CD4-positive, alpha-beta T cell (primary cell): ENCODE measurements at regions not wholly inside any gene's neighbourhood (a gene's known extent, or its start where the extent isn't known, plus 50 kb on each side); places are given as distances from the start of the nearest gene placed in this dataset.

Experiments
- ATAC-seq: fragments of 200-7000 bp; cut with Tn5 transposase; one replicate; pipeline ENCODE4 v1.10.0; 2022; ENCODE audit warnings: mild to moderate bottlenecking; ENCODE audit not compliant: poor library complexity
- CTCF ChIA-PET: fragments of 350-600 bp; sonication (Branson Sonifier 250); formaldehyde crosslinking; loops from one replicate; lab custom pipeline; 2021; ENCODE audit warnings: antibody characterized with exemption, inconsistent platforms; lab: Charles Lee
- POLR2A ChIA-PET: fragments of 350-600 bp; sonication (Branson Sonifier 250); formaldehyde crosslinking; loops from one replicate; lab custom pipeline; 2021; ENCODE audit warnings: antibody characterized with exemption, inconsistent platforms; lab: Charles Lee
- DNase-seq, 14 experiments: peaks; one replicate each; pipeline ENCODE4 v3.0.0-alpha.2; 2013 to 2020; ENCODE audit warnings: mixed read lengths in 2 of 14
- H3K27ac ChIP-seq, 2 donors: one replicate each; pipeline versions ENCODE4 v1.5.1 to v1.7.0; 2013; ENCODE audit warnings: low read length in 2 of 2, low read depth in 1 of 2, mild to moderate bottlenecking in 1 of 2
- H3K27me3 ChIP-seq, 2 experiments: 1 replicate in 1 of 2; 2 replicates in 1 of 2; pipeline versions ENCODE4 v1.6.1 to v1.7.0; 2013; ENCODE audit warnings: low read length in 2 of 2, control low read depth in 1 of 2, mild to moderate bottlenecking in 1 of 2, moderate library complexity in 1 of 2; ENCODE audit not compliant: insufficient read depth in 2 of 2, control insufficient read depth in 1 of 2
- H3K36me3 ChIP-seq: one replicate; pipeline ENCODE4 v1.6.1; 2013; ENCODE audit warnings: low read length, control low read depth; ENCODE audit not compliant: insufficient read depth
- H3K4me1 ChIP-seq: one replicate; pipeline ENCODE4 v1.6.1; 2013; ENCODE audit warnings: low read length, control low read depth; ENCODE audit not compliant: insufficient read depth
- H3K4me3 ChIP-seq: one replicate; pipeline ENCODE4 v1.5.1; 2013; ENCODE audit warnings: mild to moderate bottlenecking, low read length, moderate library complexity
- H3K9me3 ChIP-seq, 2 experiments: 1 replicate in 1 of 2; 2 replicates in 1 of 2; pipeline versions ENCODE4 v1.6.1 to v1.7.0; 2013; ENCODE audit warnings: low read length in 2 of 2, mild to moderate bottlenecking in 2 of 2, control low read depth in 1 of 2, moderate library complexity in 1 of 2; ENCODE audit not compliant: control insufficient read depth in 1 of 2, insufficient read depth in 1 of 2
- H3K27ac Mint-ChIP-seq: one replicate; pipeline ENCODE4 v1.8.0; 2020; ENCODE audit warnings: mixed read lengths
- H3K27me3 Mint-ChIP-seq: one replicate; pipeline ENCODE4 v1.8.0; 2021; ENCODE audit warnings: mixed read lengths
- H3K36me3 Mint-ChIP-seq: one replicate; pipeline ENCODE4 v1.8.0; 2021; ENCODE audit warnings: low read depth, mixed read lengths
- H3K4me1 Mint-ChIP-seq: one replicate; pipeline ENCODE4 v1.8.0; 2021; ENCODE audit warnings: low read depth, mixed read lengths
- H3K4me3 Mint-ChIP-seq: one replicate; pipeline ENCODE4 v1.8.0; 2020; ENCODE audit warnings: mild to moderate bottlenecking, mixed read lengths
- H3K9me3 Mint-ChIP-seq: one replicate; pipeline ENCODE4 v1.8.0; 2020; ENCODE audit warnings: mixed read lengths
- intact Hi-C, 2 experiments: fragments of 100-400 bp; cut with DNase I in 1 of 2; cut with micrococcal nuclease in 1 of 2; formaldehyde crosslinking; loops; one replicate each; pipeline versions ENCODE4 v1.15.1 to v1.9.0; 2023 to 2025; cut with DNase I, micrococcal nuclease
- TF ChIP-seq, protein P1 (sequence below): fragments of 200-600 bp; IDR thresholded peaks from one replicate; pipeline ENCODE4 v1.8.0; 2022; ENCODE audit warnings: antibody characterized with exemption, mild to moderate bottlenecking

DNA sequence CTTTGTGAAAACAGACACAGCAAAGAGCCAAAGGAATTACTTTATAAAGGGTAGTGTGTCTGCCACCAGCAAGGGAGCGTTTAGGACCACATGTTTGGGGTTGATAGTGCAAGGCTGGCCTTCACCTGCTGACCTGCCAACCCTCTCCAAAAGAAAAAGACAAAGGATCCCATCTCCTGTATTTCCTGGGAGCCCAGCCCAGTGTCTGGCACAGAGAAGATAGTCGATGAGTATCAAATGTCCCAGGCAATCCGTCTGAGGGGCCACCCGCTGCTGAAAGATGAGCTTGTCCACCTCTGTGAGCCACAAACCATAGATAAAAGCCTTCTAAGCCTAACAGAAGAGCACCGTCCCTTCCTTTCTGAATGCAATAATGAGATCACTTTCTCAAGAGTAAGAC lies 154.8 kb upstream of the CTNNB1 start:
- H3K4me3 Mint-ChIP-seq: no peak overlapping the region
- H3K27me3 Mint-ChIP-seq: peaks cover 13% of the 10 kb centered on the region
- no peaks in the 10 kb centered on the region for H3K36me3 Mint-ChIP-seq
- Histone ChIP-seq H3K4me1 (no peaks in the 10 kb centered on the region), H3K9me3 (no peaks in the 10 kb centered on the region), H3K27ac (no peak overlapping the region), H3K4me3 (no peak overlapping the region), H3K36me3 (no peaks in the 10 kb centered on the region), H3K27me3 (no peaks in the 10 kb centered on the region)
- H3K27ac Mint-ChIP-seq: no peak overlapping the region
- ATAC-seq: no peak
- intact Hi-C loops: no loop called here
- POLR2A ChIA-PET: no interaction called here
- H3K4me1 Mint-ChIP-seq: no peaks in the 10 kb centered on the region
- CTCF ChIA-PET: no interaction called here
- DNase-seq: no peak
- H3K9me3 Mint-ChIP-seq: no peaks in the 10 kb centered on the region
- TF ChIP-seq, protein P1, sequence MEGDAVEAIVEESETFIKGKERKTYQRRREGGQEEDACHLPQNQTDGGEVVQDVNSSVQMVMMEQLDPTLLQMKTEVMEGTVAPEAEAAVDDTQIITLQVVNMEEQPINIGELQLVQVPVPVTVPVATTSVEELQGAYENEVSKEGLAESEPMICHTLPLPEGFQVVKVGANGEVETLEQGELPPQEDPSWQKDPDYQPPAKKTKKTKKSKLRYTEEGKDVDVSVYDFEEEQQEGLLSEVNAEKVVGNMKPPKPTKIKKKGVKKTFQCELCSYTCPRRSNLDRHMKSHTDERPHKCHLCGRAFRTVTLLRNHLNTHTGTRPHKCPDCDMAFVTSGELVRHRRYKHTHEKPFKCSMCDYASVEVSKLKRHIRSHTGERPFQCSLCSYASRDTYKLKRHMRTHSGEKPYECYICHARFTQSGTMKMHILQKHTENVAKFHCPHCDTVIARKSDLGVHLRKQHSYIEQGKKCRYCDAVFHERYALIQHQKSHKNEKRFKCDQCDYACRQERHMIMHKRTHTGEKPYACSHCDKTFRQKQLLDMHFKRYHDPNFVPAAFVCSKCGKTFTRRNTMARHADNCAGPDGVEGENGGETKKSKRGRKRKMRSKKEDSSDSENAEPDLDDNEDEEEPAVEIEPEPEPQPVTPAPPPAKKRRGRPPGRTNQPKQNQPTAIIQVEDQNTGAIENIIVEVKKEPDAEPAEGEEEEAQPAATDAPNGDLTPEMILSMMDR: no peak

DNA sequence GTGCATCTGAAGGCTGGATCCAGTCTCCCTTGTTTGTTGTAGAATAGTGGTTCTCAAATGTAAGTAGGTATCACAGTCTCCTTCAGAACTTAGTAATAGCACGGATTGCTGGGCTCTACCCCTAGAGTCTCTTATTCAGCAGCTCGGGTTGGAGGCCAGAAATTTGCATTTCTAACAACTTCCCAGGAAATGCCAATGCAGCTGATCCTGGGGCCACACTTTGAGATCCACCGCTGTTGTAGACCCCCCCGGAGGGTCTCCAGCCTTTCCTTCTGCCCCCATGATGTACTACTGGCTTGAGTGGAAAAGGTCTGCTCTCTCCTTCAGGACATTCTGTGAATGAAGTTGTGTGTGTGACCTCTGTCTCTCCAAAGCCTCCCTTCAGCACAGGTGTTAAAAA lies 153.8 kb upstream of the CTNNB1 start:
- no peak overlapping the region for H3K4me3 ChIP-seq
- POLR2A ChIA-PET: no interaction called here
- peaks cover 7% of the 10 kb centered on the region for H3K27me3 Mint-ChIP-seq
- no peak for DNase-seq
- H3K36me3 ChIP-seq: no peaks in the 10 kb centered on the region
- no peaks in the 10 kb centered on the region for H3K36me3 Mint-ChIP-seq
- intact Hi-C loops: no loop called here
- CTCF ChIA-PET: no interaction called here
- no peaks in the 10 kb centered on the region for H3K9me3 Mint-ChIP-seq
- no peaks in the 10 kb centered on the region for H3K4me1 ChIP-seq
- no peaks in the 10 kb centered on the region for H3K9me3 ChIP-seq
- no peak overlapping the region for H3K27ac ChIP-seq
- ATAC-seq: no peak
- no peak overlapping the region for H3K4me3 Mint-ChIP-seq
- H3K4me1 Mint-ChIP-seq: no peaks in the 10 kb centered on the region
- H3K27me3 ChIP-seq: no peaks in the 10 kb centered on the region
- no peak overlapping the region for H3K27ac Mint-ChIP-seq
- TF ChIP-seq, protein P1: no peak

DNA sequence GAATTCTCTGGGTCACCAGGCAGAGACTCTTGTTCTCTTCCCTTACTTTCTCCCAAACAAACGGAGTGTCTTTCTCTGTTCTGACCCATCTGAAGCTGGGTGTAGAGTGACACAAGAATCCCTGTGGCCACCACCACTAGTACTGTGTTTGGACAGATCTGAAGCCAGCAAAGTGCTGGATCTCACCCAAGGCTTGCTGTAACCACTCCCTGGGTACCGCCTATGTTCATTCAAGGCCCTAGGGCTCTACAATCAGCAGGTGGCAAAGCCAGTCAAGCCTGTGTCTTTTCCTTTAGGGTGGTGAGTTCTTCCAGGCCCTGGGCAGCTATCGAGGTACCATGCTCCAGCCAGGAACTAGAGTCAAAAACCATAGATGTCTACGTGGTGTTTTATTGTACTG lies 149.2 kb upstream of the CTNNB1 start:
- peaks cover 4% of the 10 kb centered on the region for H3K27me3 Mint-ChIP-seq
- intact Hi-C loops: no loop called here
- DNase-seq: no peak
- ATAC-seq: no peak
- CTCF ChIA-PET: no interaction called here
- H3K36me3 Mint-ChIP-seq: no peaks in the 10 kb centered on the region
- no peak overlapping the region for H3K27ac ChIP-seq
- no peaks in the 10 kb centered on the region for H3K4me1 Mint-ChIP-seq
- TF ChIP-seq, protein P1: no peak
- no peaks in the 10 kb centered on the region for H3K9me3 Mint-ChIP-seq
- POLR2A ChIA-PET: no interaction called here
- no peaks in the 10 kb centered on the region for H3K9me3 ChIP-seq
- H3K27me3 ChIP-seq: no peaks in the 10 kb centered on the region
- no peak overlapping the region for H3K4me3 ChIP-seq
- no peak overlapping the region for H3K27ac Mint-ChIP-seq
- H3K36me3 ChIP-seq: no peaks in the 10 kb centered on the region
- H3K4me3 Mint-ChIP-seq: no peak overlapping the region
- no peaks in the 10 kb centered on the region for H3K4me1 ChIP-seq
